DMS153 (cell line): ENCODE measurements at regions not wholly inside any gene's neighbourhood (a gene's known extent, or its start where the extent isn't known, plus 50 kb on each side); places are given as distances from the start of the nearest gene placed in this dataset.

Experiments
- DNase-seq: peaks from one replicate; lab custom pipeline; 2025; lab: John Stamatoyannopoulos, UW

GRCh38 chr12:29044799-29045198, 104.3 kb upstream of the FAR2 start:
- no peak for DNase-seq

GRCh38 chr12:29048787-29049186, 100.3 kb upstream of the FAR2 start:
- DNase-seq, result no peak

- no peak for DNase-seq
Measured at GRCh38 chr12:29050503-29050902, 98.6 kb upstream of the FAR2 start.

DNA sequence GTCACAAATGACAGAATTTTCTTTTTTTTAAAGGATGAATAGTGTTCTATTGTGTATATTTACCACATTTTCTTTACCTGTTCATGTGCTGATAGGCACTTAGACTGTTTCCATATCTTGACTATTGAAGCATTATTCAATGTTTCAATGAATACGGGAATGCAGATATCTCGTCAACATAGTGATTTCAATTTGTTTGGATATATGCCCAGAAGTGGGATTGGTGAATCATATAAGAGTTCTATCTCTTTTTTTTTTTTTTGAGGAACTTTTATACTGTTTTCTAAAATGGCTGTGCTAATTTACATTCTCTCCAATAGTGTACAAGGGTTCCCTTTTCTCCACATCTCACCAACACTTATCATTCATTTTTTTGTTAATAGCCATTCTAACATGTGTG, 97.9 kb upstream of the FAR2 start:
- no peak for DNase-seq

GRCh38 chr12:29053567-29053966, 95.5 kb upstream of the FAR2 start:
- no peak for DNase-seq

GRCh38 chr12:29054858-29055663, 94.0 kb upstream of the FAR2 start:
- DNase-seq, result no peak

GRCh38 chr12:29066011-29066588, 83.0 kb upstream of the FAR2 start:
- no peak for DNase-seq

DNA sequence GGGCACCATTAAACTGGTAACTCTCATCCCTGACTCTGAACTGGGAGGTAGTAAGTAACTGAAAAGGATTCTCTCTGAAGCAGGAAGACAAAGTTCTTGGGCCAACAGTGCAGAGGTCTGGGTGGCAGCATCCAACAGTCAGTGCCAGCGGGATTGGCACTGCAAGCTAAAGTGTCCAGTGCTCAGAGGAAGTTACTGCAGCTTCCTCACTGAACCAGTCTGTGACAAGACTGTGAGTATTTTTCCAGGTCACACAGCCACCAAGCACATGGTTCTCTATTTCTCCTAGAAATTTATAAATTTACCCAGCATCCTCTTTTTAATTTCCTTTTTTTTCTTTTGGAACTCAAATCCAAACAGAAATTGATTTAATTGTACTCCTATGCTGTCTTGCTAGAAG, 81.6 kb upstream of the FAR2 start:
- DNase-seq, result no peak

DNA sequence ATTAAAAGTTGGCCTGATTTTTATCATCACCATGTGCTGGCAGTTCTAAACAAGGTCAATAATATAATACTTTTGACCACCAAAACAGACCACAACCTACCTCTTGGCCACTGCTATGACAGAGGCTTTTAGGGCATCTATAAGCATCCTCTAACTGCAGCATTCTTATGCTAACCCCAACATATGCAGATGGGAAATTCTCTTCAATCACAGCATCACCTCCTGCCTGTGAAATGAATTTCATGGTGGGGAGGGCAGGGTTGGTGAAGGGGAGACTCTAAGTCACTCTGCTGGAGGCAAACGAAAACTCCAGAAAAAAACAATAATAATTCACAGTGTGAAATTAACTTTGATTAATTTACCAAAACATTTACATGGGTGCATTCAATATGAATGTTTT, 78.8 kb upstream of the FAR2 start:
- DNase-seq, result no peak

DNA sequence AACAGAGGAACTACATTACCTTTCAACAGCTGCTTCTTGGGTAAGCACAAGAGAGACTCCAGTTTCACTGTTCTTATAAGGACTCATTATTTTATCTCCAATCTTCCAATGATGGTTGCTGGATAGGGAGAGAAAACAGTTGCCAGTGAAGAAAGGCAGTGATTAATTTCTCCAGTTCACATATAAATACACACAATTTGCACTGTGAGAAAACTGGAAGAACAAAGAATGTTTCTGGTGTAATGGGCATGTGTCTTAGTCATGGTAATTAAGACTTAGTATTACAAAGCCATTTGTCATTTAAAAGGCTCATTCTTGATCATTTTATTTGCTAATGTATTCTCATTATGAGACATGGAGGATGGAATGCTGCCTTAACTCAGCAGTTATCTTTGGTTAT, 78.0 kb upstream of the FAR2 start:
- no peak for DNase-seq

DNA sequence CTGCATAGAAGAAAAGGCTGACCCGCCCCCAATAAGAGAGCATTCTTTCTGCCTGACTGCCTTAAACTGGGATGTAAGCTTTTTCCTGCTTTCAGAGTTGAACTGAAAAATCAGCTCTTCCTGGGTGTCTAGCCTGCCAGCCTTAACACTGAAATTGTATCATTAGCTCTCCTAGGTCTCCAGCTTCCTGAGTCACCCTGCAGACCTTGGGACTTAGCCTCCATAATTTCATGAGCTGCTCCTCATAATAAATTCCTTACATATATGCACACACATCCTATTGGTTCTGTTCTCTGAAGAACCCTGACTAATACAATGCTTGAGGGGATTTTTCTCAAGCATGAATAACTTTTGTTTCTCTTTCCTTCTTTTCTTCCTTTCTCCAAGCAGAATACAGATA, 76.4 kb upstream of the FAR2 start:
- no peak for DNase-seq

- DNase-seq, result peak; percentile 19
Measured at GRCh38 chr12:29073631-29074239, 75.3 kb upstream of the FAR2 start.

DNA sequence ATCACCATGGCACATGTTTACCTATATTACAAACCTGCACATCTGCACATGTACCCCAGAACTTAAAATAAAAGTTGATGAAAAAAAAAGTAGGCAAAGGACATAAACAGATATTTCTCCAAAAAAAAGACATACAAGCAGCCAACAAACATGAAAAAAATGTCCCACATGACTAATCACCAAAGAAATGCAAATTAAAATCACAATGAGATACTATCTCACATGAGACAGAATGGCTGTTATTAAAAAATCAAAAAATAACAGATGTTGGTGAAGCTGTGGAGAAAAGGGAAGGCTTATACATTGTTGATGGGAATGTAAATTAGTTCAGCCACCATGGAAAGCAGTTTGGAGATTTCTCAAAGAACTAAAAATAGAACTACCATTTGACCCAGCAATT, 68.0 kb upstream of the FAR2 start:
- DNase-seq, result no peak

DNA sequence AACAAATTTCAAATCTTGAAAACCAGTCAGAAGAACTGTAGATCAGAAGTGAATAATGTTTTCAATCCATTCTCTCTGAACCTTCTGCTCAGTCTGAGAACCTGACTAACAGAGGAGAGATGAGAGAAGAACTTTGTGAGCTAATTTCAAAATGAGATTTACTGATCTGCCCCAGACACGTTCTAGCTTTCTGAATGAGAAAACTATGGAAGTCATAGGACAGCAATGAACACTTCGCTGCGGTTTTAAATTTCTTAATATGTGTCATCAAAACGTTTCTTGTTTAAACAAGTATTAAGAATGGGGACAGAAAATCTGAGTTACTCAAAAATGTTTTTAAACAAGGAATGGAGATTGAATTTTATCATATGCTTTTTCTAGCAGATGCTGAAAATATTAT, 66.6 kb upstream of the FAR2 start:
- no peak for DNase-seq

- DNase-seq, result no peak
Measured at GRCh38 chr12:29086325-29087271, 62.5 kb upstream of the FAR2 start.

DNA sequence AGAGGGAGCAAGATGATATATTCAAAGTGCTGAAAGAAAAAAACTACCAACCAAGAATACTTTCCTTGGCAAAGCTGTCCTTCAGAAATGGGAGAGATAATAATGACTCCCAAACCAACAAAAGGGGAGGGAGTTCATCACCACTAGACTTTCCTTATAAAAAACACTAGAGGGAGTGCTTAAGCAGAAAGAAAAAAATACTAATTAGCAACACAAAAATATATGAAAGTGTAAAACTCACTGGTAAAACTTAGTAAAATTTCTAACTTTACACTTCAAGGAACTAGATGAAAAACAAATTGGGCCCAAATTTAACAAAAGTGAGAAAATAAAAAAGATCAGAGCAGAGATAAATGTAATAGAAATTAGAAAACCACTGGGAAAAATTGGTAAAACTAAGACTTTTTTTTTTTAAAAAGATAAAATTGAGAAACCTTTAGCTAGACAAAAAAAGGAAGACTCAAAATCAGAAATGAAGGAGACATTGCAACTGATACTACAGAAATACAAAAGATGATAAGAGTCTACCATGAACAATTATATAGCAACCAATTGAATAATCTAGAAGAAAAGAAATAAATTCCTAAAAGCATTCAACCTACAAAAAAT, 60.4 kb upstream of the FAR2 start:
- DNase-seq, result no peak
